Sigmoid colon (tissue), 4 donors: ENCODE measurements at regions not wholly inside any gene's neighbourhood (a gene's known extent, or its start where the extent isn't known, plus 50 kb on each side); places are given as distances from the start of the nearest gene placed in this dataset.

Experiments used
- EP300 ChIP-seq, 4 donors: sonication (generic); formaldehyde crosslinking; IDR thresholded peaks; one replicate each; pipeline ENCODE4 v1.6.1; 2017; ENCODE audit warnings: antibody characterized with exemption in 4 of 4
- POLR2A ChIP-seq, 2 donors: fragments of 450-650 bp; IDR thresholded peaks; one replicate each; pipeline ENCODE4 v1.6.1; 2016; ENCODE audit warnings: antibody characterized with exemption in 2 of 2, mild to moderate bottlenecking in 2 of 2, moderate library complexity in 2 of 2
- POLR2AphosphoS5 ChIP-seq, 4 donors: sonication (generic); formaldehyde crosslinking; IDR thresholded peaks; one replicate each; pipeline ENCODE4 v1.6.1; 2017; ENCODE audit warnings: antibody characterized with exemption in 4 of 4
- TF ChIP-seq, protein P1 (sequence below), 4 experiments: fragments of 450-650 bp in 3 of 4; fragments of 200-600 bp in 1 of 4; IDR thresholded peaks; one replicate each; pipeline ENCODE4 v1.5.1; 2016 to 2019; ENCODE audit warnings: antibody characterized with exemption in 4 of 4, mild to moderate bottlenecking in 3 of 4, moderate library complexity in 2 of 4

DNA sequence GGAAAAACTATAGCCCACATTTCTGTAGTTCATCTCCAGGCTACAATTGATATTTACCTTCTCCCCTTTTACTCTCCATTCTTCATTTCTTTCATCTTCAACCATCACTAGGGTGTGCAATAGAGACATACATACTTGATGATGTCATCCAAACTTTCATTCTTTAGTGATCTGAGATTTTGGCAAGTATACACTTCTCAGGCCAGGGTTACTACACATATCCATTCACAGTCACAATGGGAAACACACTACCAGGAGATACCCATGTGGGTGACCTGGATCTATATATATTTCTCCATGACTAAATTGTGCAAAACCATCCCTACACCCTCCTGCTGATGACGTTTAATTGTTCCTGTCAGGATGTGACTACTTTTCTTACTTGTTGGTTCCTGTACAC, 769.5 kb upstream of the DPPA4 start:
- TF ChIP-seq POLR2A (IDR thresholded peaks at IDR 0.05) (no peak), EP300 (IDR thresholded peaks at IDR 0.05) (no peak), POLR2AphosphoS5 (IDR thresholded peaks at IDR 0.05) (no peak)
- TF ChIP-seq, protein P1, sequence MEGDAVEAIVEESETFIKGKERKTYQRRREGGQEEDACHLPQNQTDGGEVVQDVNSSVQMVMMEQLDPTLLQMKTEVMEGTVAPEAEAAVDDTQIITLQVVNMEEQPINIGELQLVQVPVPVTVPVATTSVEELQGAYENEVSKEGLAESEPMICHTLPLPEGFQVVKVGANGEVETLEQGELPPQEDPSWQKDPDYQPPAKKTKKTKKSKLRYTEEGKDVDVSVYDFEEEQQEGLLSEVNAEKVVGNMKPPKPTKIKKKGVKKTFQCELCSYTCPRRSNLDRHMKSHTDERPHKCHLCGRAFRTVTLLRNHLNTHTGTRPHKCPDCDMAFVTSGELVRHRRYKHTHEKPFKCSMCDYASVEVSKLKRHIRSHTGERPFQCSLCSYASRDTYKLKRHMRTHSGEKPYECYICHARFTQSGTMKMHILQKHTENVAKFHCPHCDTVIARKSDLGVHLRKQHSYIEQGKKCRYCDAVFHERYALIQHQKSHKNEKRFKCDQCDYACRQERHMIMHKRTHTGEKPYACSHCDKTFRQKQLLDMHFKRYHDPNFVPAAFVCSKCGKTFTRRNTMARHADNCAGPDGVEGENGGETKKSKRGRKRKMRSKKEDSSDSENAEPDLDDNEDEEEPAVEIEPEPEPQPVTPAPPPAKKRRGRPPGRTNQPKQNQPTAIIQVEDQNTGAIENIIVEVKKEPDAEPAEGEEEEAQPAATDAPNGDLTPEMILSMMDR (IDR thresholded peaks at IDR 0.05) = no peak
